K562 (cell line): ENCODE measurements at regions not wholly inside any gene's neighbourhood (a gene's known extent, or its start where the extent isn't known, plus 50 kb on each side); places are given as distances from the start of the nearest gene placed in this dataset.

Source experiments
- ATAC-seq: fragments of 200-7000 bp; cut with Tn5 transposase; 3 replicates; pipeline ENCODE4 v1.9.1; 2020; ENCODE audit warnings: moderate library complexity
- BruUV-seq: library from RNA; stranded (reverse); fragments of 400-500 nt; replicated peaks from 2 replicates; lab custom pipeline; 2021; lab: Mats Ljungman, UMichigan
- CTCF ChIA-PET: fragments of 300-600 bp; formaldehyde crosslinking; extraction: SDS; loops from one replicate; lab custom pipeline; 2021; ENCODE audit warnings: low intra/inter-chr PET ratio; lab: Yijun Ruan, JAX
- POLR2A ChIA-PET: fragments of 300-600, 350-650 bp; sonication (Branson Sonifier 250); formaldehyde crosslinking; extraction: SDS; loops from one replicate; lab custom pipeline; 2021; ENCODE audit warnings: antibody characterized with exemption, inconsistent platforms; lab: Yijun Ruan, JAX
- DNase-seq, 4 experiments: peaks; one replicate each; pipeline versions ENCODE4 v3.0.0 to v3.0.0-alpha.2; 2011 to 2018; ENCODE audit warnings: low spot score in 3 of 4, mixed read lengths in 3 of 4; ENCODE audit errors: extremely low read depth in 1 of 4
- FAIRE-seq: peaks from 2 replicates; lab custom pipeline; 2011; peaks lifted over from hg19 to GRCh38; lab: Jason Lieb, UNC
- H2AFZ ChIP-seq: 2 replicates; pipeline ENCODE4 v1.6.0; 2011; ENCODE audit warnings: low read depth, low read length, control low read depth, inconsistent platforms
- H3K27ac ChIP-seq: fragments of 200-600 bp; 3 replicates; pipeline ENCODE4 v1.8.0; 2011; ENCODE audit warnings: low read depth, mild to moderate bottlenecking, control low read depth, inconsistent platforms, low read length, moderate library complexity, mixed read lengths; ENCODE audit errors: extremely low read depth
- H3K27me3 ChIP-seq, 2 experiments: fragments of 300-600 bp in 1 of 2; 2 replicates in 1 of 2; 3 replicates in 1 of 2; pipeline versions ENCODE4 v1.6.0 to v1.8.0; 2011; ENCODE audit warnings: inconsistent platforms in 2 of 2, low read length in 2 of 2, mild to moderate bottlenecking in 1 of 2, mixed read lengths in 1 of 2, moderate library complexity in 1 of 2; ENCODE audit not compliant: control insufficient read depth in 2 of 2, insufficient read depth in 2 of 2
- H3K36me3 ChIP-seq: fragments of 300-600 bp; 3 replicates; pipeline ENCODE4 v1.8.0; 2011; ENCODE audit warnings: mild to moderate bottlenecking, low read length, inconsistent platforms; ENCODE audit not compliant: control insufficient read depth, insufficient read depth
- H3K4me1 ChIP-seq, 2 experiments: fragments of 200-600 bp in 1 of 2; replicated peaks in 1 of 2; 2 replicates in 1 of 2; 3 replicates in 1 of 2; pipeline versions ENCODE4 v1.5.1 to v1.8.0; 2011; ENCODE audit warnings: inconsistent platforms in 2 of 2, low read length in 2 of 2, mild to moderate bottlenecking in 1 of 2, mixed read lengths in 1 of 2, moderate library complexity in 1 of 2; ENCODE audit not compliant: control insufficient read depth in 2 of 2, insufficient read depth in 2 of 2
- H3K4me2 ChIP-seq: 2 replicates; pipeline ENCODE4 v1.6.1; 2011; ENCODE audit warnings: low read length, control low read depth, inconsistent platforms, mixed read lengths; ENCODE audit not compliant: insufficient read depth
- H3K4me3 ChIP-seq: fragments of 200-600 bp; sonication (generic), shearing (Covaris generic); 2 replicates; pipeline ENCODE4 v1.5.1; 2016; ENCODE audit warnings: control low read depth, inconsistent platforms
- H3K79me2 ChIP-seq: fragments of 200-600 bp; 3 replicates; pipeline ENCODE4 v1.8.0; 2011; ENCODE audit warnings: low read length, inconsistent platforms; ENCODE audit not compliant: control insufficient read depth, insufficient read depth
- H3K9ac ChIP-seq, 2 experiments: 2 replicates each; pipeline versions ENCODE4 v1.6.0 to v1.6.1; 2011; ENCODE audit warnings: low read depth in 2 of 2, low read length in 2 of 2, control low read depth in 1 of 2, inconsistent platforms in 1 of 2, mild to moderate bottlenecking in 1 of 2, mixed read lengths in 1 of 2; ENCODE audit not compliant: insufficient read depth in 1 of 2
- H3K9me1 ChIP-seq: one replicate; pipeline ENCODE4 v1.6.0; 2011; ENCODE audit warnings: inconsistent platforms, mild to moderate bottlenecking, low read length, moderate library complexity; ENCODE audit not compliant: control insufficient read depth, insufficient read depth
- H3K9me3 ChIP-seq: replicated peaks from 2 replicates; pipeline ENCODE4 v1.5.1; 2011; ENCODE audit warnings: low read depth, low read length, inconsistent platforms; ENCODE audit not compliant: control insufficient read depth, insufficient read depth
- H4K20me1 ChIP-seq: replicated peaks from 2 replicates; pipeline ENCODE4 v1.6.1; 2011; ENCODE audit warnings: low read length, inconsistent platforms, mixed read lengths; ENCODE audit not compliant: control insufficient read depth, insufficient read depth
- ARNT ChIP-seq, 2 experiments: fragments of 450-650 bp; IDR thresholded peaks; 2 replicates each; pipeline ENCODE4 v1.6.1; 2016; ENCODE audit warnings: mild to moderate bottlenecking in 1 of 2
- CHAMP1 ChIP-seq: fragments of 450-650 bp; IDR thresholded peaks from 2 replicates; pipeline ENCODE4 v1.6.1; 2016; ENCODE audit warnings: mild to moderate bottlenecking
- CTCFL ChIP-seq: IDR thresholded peaks from 2 replicates; pipeline ENCODE4 v1.6.1; 2011; ENCODE audit warnings: borderline replicate concordance, low read depth, mild to moderate bottlenecking, moderate library complexity, low read length; ENCODE audit not compliant: insufficient read depth, poor library complexity, severe bottlenecking
- DNMT1 ChIP-seq: fragments of 450-650 bp; IDR thresholded peaks from 2 replicates; pipeline ENCODE4 v1.6.1; 2016; ENCODE audit warnings: antibody characterized with exemption, mild to moderate bottlenecking
- E2F1 ChIP-seq: sonication (generic); formaldehyde crosslinking; IDR thresholded peaks from 2 replicates; pipeline ENCODE4 v1.8.1; 2023; ENCODE audit warnings: mild to moderate bottlenecking, missing genetic modification reagents, moderate library complexity
- ELF2 ChIP-seq: fragments of 250-450 bp; sonication (Bioruptor Pico); IDR thresholded peaks from 2 replicates; pipeline ENCODE4 v1.5.0; 2021; ENCODE audit warnings: mild to moderate bottlenecking
- HDAC2 ChIP-seq: fragments of 450-650 bp; IDR thresholded peaks from 2 replicates; pipeline ENCODE4 v1.6.1; 2016; ENCODE audit warnings: mild to moderate bottlenecking
- MAFG ChIP-seq: fragments of 450-650 bp; conservative IDR thresholded peaks from 2 replicates; pipeline ENCODE4 v1.6.1; 2016; ENCODE audit warnings: missing genetic modification characterization, missing compliant biosample characterization
- NR0B1 ChIP-seq: fragments of 450-650 bp; IDR thresholded peaks from one replicate; pipeline ENCODE4 v1.6.1; 2018; ENCODE audit warnings: mild to moderate bottlenecking, moderate library complexity; ENCODE audit not compliant: partially characterized antibody
- NR3C1 ChIP-seq: sonication (generic); formaldehyde crosslinking; IDR thresholded peaks from 2 replicates; pipeline ENCODE4 v1.8.1; 2022; ENCODE audit warnings: missing genetic modification reagents
- POLR2H ChIP-seq: IDR thresholded peaks from 2 replicates; pipeline ENCODE4 v1.6.1; 2016; ENCODE audit warnings: missing genetic modification characterization, low read depth, mild to moderate bottlenecking, control low read depth, missing compliant biosample characterization, moderate library complexity
- SIN3B ChIP-seq: fragments of 450-650 bp; IDR thresholded peaks from 2 replicates; pipeline ENCODE4 v1.6.1; 2017; ENCODE audit warnings: low read depth, mild to moderate bottlenecking, moderate library complexity
- TAF1 ChIP-seq: IDR thresholded peaks from 2 replicates; pipeline ENCODE4 v1.6.1; 2011; ENCODE audit warnings: mild to moderate bottlenecking, low read length, moderate library complexity; ENCODE audit not compliant: insufficient read depth, control insufficient read depth, severe bottlenecking; ENCODE audit errors: extremely low read depth
- ZNF263 ChIP-seq: sonication (generic); formaldehyde crosslinking; IDR thresholded peaks from 2 replicates; pipeline ENCODE4 v1.8.0; 2022; ENCODE audit warnings: mild to moderate bottlenecking, missing genetic modification reagents, borderline replicate concordance
- ZNF347 ChIP-seq: fragments of 450-650 bp; formaldehyde crosslinking; IDR thresholded peaks from 2 replicates; pipeline ENCODE4 v1.4.0; 2020; ENCODE audit warnings: low read depth, mild to moderate bottlenecking, moderate library complexity
- ZZZ3 ChIP-seq: fragments of 450-650 bp; IDR thresholded peaks from 2 replicates; pipeline ENCODE4 v1.6.1; 2016; ENCODE audit warnings: antibody characterized with exemption, mild to moderate bottlenecking, moderate library complexity
- WGBS: fragments of 100-300 bp; shearing (Covaris generic); methylation state at CpG from one replicate; pipeline ENCODE4 v1.1.6; 2016; ENCODE audit warnings: low coverage, mixed read lengths; ENCODE audit not compliant: insufficient coverage; ENCODE audit errors: missing lambda C conversion rate; 5-methylcytosine and 5-hydroxymethylcytosine counted together
- in situ Hi-C: fragments of 300-500 bp; cut with MboI; formaldehyde crosslinking; loops from 4 replicates; pipeline ENCODE4 v1.15.0; 2018; ENCODE audit warnings: inconsistent platforms, mixed read lengths
- intact Hi-C: fragments of 100-400 bp; cut with micrococcal nuclease; formaldehyde crosslinking; loops from 2 replicates; pipeline ENCODE4 v1.14.2; 2022

- Histone ChIP-seq H3K9me1 (no peaks in the 10 kb centered on the region), H3K4me2 (no peak overlapping the region), H3K79me2 (no peaks in the 10 kb centered on the region), H3K9ac (no peak overlapping the region), H3K36me3 (0 out of 3 replicates have a peak, but pooled peaks cover 2% of the 10 kb centered on the region), H3K27me3 (no peaks in the 10 kb centered on the region), H4K20me1 (no peaks in the 10 kb centered on the region), H3K4me3 (no peak overlapping the region), H3K27ac (no peak overlapping the region), H3K9me3 (no peaks in the 10 kb centered on the region), H3K4me1 (no peaks in the 10 kb centered on the region), H2AFZ (no peak overlapping the region)
- FAIRE-seq (no peak), DNase-seq (no peak), ATAC-seq (no peak)
- in situ Hi-C loops: no loop called here
- CTCF ChIA-PET: no interaction called here
- TF ChIP-seq DNMT1: no peak
- no peak for TF ChIP-seq NR0B1
- TF ChIP-seq MAFG (tag): no peak
- TF ChIP-seq ZZZ3: no peak
- TF ChIP-seq ZNF263 (CRISPR knock-in tag): no peak
- no peak for TF ChIP-seq SIN3B
- no peak for TF ChIP-seq CHAMP1
- no peak for TF ChIP-seq ELF2 (CRISPR knock-in tag)
- no peak for TF ChIP-seq NR3C1
- no peak for TF ChIP-seq CTCFL
- no peak for TF ChIP-seq HDAC2
- TF ChIP-seq ZNF347 (CRISPR knock-in tag): no peak
- TF ChIP-seq ARNT (IDR thresholded peaks at IDR 0.05): no peak
- TF ChIP-seq E2F1: no peak
- no peak for TF ChIP-seq TAF1
- TF ChIP-seq POLR2H (tag): no peak
- intact Hi-C loops: no loop called here
- POLR2A ChIA-PET: no interaction called here
- 75% methylated on average over 3 of the region's 3 CpGs for WGBS
- BruUV-seq: no TSS peak
Measured at GRCh38 chr6:152816055-152816454, 65.5 kb downstream of the VIP start.
